HG03565 (cell line): ENCODE measurements at regions not wholly inside any gene's neighbourhood (a gene's known extent, or its start where the extent isn't known, plus 50 kb on each side); places are given as distances from the start of the nearest gene placed in this dataset.

Source experiments
- ATAC-seq: cut with Tn5 transposase; IDR thresholded peaks from one replicate; pipeline ENCODE4 v1.9.1; 2021; ENCODE audit warnings: mild to moderate bottlenecking, moderate library complexity; ENCODE audit not compliant: unreplicated experiment

GRCh38 chr11:25317216-25317615 is 820.4 kb downstream of the LUZP2 start:
- ATAC-seq: no peak

- ATAC-seq: no peak
These were observed 822.3 kb downstream of the LUZP2 start for GRCh38 chr11:25319127-25319526.

GRCh38 chr11:25327656-25328055 is 830.8 kb downstream of the LUZP2 start:
- no peak for ATAC-seq

- ATAC-seq: no peak
These were observed 842.4 kb downstream of the LUZP2 start for GRCh38 chr11:25339281-25339680.

- ATAC-seq: no peak
These were observed 852.7 kb downstream of the LUZP2 start for GRCh38 chr11:25349537-25349936.

- ATAC-seq: no peak
These were observed 854.3 kb downstream of the LUZP2 start for GRCh38 chr11:25350899-25351803.

GRCh38 chr11:25357133-25357532 is 860.3 kb downstream of the LUZP2 start:
- no peak for ATAC-seq

GRCh38 chr11:25377466-25377865 is 880.6 kb downstream of the LUZP2 start:
- no peak for ATAC-seq

GRCh38 chr11:25396847-25397246 is 900.0 kb downstream of the LUZP2 start:
- ATAC-seq: no peak

GRCh38 chr11:25408146-25408545 is 911.3 kb downstream of the LUZP2 start:
- ATAC-seq: no peak

- ATAC-seq: no peak
These were observed 916.1 kb upstream of the ANO3 start for GRCh38 chr11:25415793-25416192.

- ATAC-seq: no peak
These were observed 908.3 kb upstream of the ANO3 start for GRCh38 chr11:25423436-25424199.

GRCh38 chr11:25432376-25432775 is 899.6 kb upstream of the ANO3 start:
- no peak for ATAC-seq

GRCh38 chr11:25435197-25435596 is 896.7 kb upstream of the ANO3 start:
- ATAC-seq: no peak

- ATAC-seq: no peak
These were observed 895.6 kb upstream of the ANO3 start for GRCh38 chr11:25436326-25436725.

GRCh38 chr11:25441421-25441820 is 890.5 kb upstream of the ANO3 start:
- ATAC-seq: no peak

- ATAC-seq: no peak
These were observed 882.8 kb upstream of the ANO3 start for GRCh38 chr11:25449091-25449490.

GRCh38 chr11:25453471-25453870 is 878.5 kb upstream of the ANO3 start:
- ATAC-seq: no peak

GRCh38 chr11:25456211-25456610 is 875.7 kb upstream of the ANO3 start:
- ATAC-seq: no peak

GRCh38 chr11:25483915-25484635 is 847.9 kb upstream of the ANO3 start:
- ATAC-seq: no peak

- no peak for ATAC-seq
These were observed 846.6 kb upstream of the ANO3 start for GRCh38 chr11:25485315-25485714.
